Adrenal gland (tissue), 9 donors: ENCODE measurements at regions not wholly inside any gene's neighbourhood (a gene's known extent, or its start where the extent isn't known, plus 50 kb on each side); places are given as distances from the start of the nearest gene placed in this dataset.

Experiments used
- DNase-seq, 7 donors: peaks; one replicate each; pipeline ENCODE4 v3.0.0-alpha.2; 2019 to 2020
- H3K27ac ChIP-seq, 5 donors: fragments of 200-600 bp; sonication (generic) in 4 of 5; 1 replicate in 3 of 5; 2 replicates in 2 of 5; pipeline versions ENCODE4 v1.5.1 to v1.8.0; 2016 to 2020; ENCODE audit warnings: mild to moderate bottlenecking in 1 of 5
- H3K27me3 ChIP-seq: fragments of 200-600 bp; 2 replicates; pipeline ENCODE4 v1.8.0; 2021
- H3K36me3 ChIP-seq, 2 donors: fragments of 200-600 bp; replicated peaks in 1 of 2; 1 replicate in 1 of 2; 2 replicates in 1 of 2; pipeline versions ENCODE4 v1.5.1 to v1.8.0; 2018 to 2022
- H3K4me1 ChIP-seq, 2 donors: fragments of 200-600 bp; replicated peaks in 1 of 2; 1 replicate in 1 of 2; 2 replicates in 1 of 2; pipeline versions ENCODE4 v1.5.1 to v1.8.0; 2018 to 2021
- H3K4me3 ChIP-seq, 4 donors: fragments of 200-600 bp; sonication (generic) in 3 of 4; one replicate each; pipeline ENCODE4 v1.5.1; 2016 to 2018
- H3K9me3 ChIP-seq, 3 donors: fragments of 200-600 bp; sonication (generic) in 1 of 3; replicated peaks in 1 of 3; 1 replicate in 2 of 3; 2 replicates in 1 of 3; pipeline versions ENCODE4 v1.5.1 to v1.8.0; 2016 to 2021
- POLR2A ChIP-seq, 2 donors: fragments of 450-650 bp; IDR thresholded peaks; one replicate each; pipeline ENCODE4 v1.6.1; 2017; ENCODE audit warnings: antibody characterized with exemption in 2 of 2, mild to moderate bottlenecking in 2 of 2, moderate library complexity in 1 of 2
- WGBS, 4 donors: extraction: QIAGEN DNeasy Blood & Tissue Kit in 2 of 4; methylation state at CpG; one replicate each; pipeline versions ENCODE4 v1.1.5 to v1.1.7; 2013 to 2017; 5-methylcytosine and 5-hydroxymethylcytosine counted together
- intact Hi-C, 2 donors: fragments of 100-400 bp; cut with DNase I; formaldehyde crosslinking; loops; one replicate each; pipeline versions ENCODE4 v1.14.1 to v1.15.0; 2022 to 2023
- TF ChIP-seq, protein P1 (sequence below), 6 experiments: fragments of 450-650 bp in 4 of 6; fragments of 200-600 bp in 2 of 6; sonication (generic) in 1 of 6; IDR thresholded peaks; 1 replicate in 5 of 6; 2 replicates in 1 of 6; pipeline versions ENCODE4 v1.5.1 to v1.8.0; 2016 to 2021; ENCODE audit warnings: antibody characterized with exemption in 6 of 6, mild to moderate bottlenecking in 2 of 6, moderate library complexity in 1 of 6
- donor health status: healthy with polysubstance abuse.
- donor health status: Bipolar disorder and iron deficiency.
- donor health status: DM: yes; HTN: yes; CAD: no.
- donor health status: DM: no; HTN: no; CAD: no.
- donor health status: DM: no; HTN: no; CAD: no.

DNA sequence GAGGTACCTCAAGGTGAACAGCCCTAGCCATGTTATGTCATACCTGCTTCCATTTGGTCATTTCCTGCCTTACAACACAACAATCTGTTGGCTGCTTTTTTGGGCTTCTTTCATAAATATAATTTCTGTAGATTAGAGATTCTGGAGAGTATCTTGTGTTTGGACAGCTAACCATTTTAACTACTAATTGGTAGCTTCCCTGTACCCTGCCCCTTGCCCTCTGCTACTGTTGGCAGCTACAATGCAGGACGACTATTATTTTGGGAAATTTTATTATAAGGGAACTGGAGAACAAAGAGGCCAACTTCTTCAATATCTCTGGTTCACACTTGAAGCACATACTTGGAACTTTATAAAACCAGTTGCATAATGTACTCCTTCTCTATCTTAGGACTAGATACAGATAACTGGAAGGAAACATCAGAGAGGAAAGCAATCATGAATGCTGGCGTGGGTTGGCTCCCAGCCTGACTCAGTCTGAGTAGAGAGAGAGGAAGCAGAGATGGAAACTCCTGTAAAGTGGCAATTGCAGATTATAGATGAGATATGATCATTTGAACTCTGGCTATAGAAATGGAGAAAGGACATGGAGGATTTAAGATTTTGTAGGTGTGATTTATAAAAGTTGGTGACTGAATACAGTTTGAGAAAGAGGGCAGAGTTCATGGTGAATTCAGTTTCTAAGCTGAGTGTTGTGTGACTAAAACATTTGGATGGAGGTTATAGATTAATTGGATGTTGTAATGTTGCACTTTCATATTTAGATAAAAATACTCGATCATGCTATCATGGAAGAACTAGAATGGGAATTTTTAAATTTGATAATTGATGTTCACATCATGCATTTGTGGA, 74.5 kb downstream of the MDH1 start:
- 43 to 65% (median 58%) methylated on average over 3 of the region's 3 CpGs for WGBS, 4 donors
- intact Hi-C loops, result no loop called here
- TF ChIP-seq, protein P1, sequence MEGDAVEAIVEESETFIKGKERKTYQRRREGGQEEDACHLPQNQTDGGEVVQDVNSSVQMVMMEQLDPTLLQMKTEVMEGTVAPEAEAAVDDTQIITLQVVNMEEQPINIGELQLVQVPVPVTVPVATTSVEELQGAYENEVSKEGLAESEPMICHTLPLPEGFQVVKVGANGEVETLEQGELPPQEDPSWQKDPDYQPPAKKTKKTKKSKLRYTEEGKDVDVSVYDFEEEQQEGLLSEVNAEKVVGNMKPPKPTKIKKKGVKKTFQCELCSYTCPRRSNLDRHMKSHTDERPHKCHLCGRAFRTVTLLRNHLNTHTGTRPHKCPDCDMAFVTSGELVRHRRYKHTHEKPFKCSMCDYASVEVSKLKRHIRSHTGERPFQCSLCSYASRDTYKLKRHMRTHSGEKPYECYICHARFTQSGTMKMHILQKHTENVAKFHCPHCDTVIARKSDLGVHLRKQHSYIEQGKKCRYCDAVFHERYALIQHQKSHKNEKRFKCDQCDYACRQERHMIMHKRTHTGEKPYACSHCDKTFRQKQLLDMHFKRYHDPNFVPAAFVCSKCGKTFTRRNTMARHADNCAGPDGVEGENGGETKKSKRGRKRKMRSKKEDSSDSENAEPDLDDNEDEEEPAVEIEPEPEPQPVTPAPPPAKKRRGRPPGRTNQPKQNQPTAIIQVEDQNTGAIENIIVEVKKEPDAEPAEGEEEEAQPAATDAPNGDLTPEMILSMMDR (IDR thresholded peaks at IDR 0.05), result no peak
- TF ChIP-seq POLR2A (IDR thresholded peaks at IDR 0.05), result no peak
- peak in 1 of 7 donors; percentile 10 for DNase-seq
- Histone ChIP-seq H3K27ac (no peak overlapping the region), H3K4me3 (no peak overlapping the region), H3K4me1 (no peaks in the 10 kb centered on the region), H3K36me3 (no peaks in the 10 kb centered on the region), H3K27me3 (no peaks in the 10 kb centered on the region), H3K9me3 (no peaks in the 10 kb centered on the region)

DNA sequence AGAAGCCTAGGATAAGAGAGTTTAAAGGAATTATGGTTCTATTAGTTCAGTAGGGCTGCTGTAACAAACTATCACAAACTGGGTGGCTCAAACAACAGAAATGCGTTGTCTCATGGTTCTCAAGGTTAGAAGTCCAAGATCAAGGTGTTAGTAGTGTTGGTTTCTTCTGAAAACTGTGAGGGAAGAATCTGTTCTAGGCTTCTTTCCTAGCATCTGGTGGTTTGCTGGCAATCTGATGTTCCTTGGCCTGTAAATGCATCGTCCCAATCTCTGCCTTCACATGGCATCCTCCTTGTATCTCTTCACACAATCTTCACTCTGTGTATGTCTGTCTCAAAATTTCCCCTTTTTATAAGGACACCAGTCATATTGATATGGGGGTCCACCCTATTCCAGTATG, 76.3 kb downstream of the MDH1 start:
- H3K27ac ChIP-seq, result no peak overlapping the region
- H3K9me3 ChIP-seq, result no peaks in the 10 kb centered on the region
- 32 to 69% (median 39%) methylated on average over 2 of the region's 2 CpGs for WGBS, 4 donors
- DNase-seq, result no peak
- no peaks in the 10 kb centered on the region for H3K4me1 ChIP-seq
- H3K4me3 ChIP-seq, result no peak overlapping the region
- no peaks in the 10 kb centered on the region for H3K27me3 ChIP-seq
- no peak for TF ChIP-seq POLR2A (IDR thresholded peaks at IDR 0.05)
- TF ChIP-seq, protein P1 (IDR thresholded peaks at IDR 0.05), result no peak
- no peaks in the 10 kb centered on the region for H3K36me3 ChIP-seq
- intact Hi-C loops, result no loop called here

DNA sequence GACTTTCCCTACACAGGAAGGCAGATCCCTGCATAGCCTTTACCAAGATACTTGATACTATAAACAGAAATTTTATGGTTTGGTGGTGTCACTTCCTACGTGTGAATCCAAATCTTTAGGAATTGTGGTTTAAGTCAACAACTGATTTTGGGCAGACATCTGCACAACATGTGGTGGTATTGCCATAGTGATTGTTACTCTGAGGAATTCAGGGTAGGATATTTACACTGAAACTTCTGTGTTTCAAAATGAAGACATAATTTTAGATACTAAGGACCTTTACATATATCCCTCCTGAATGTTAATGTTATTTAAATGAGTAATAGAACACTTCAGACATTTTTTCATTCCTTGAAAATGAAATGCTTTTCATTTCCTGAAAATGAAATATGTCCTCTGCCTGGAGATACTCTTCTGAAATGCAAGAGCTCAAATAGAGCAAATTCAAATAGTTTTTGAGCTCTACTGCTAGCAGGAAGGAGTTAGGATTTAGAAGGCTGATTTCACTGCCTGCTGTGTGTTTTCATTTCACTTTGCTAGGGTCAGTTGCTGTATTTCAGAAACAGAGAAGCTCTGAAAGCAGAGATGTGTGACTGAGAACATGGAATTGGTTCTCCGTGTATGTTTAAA, 77.2 kb downstream of the MDH1 start:
- H3K36me3 ChIP-seq, result no peaks in the 10 kb centered on the region
- no peak overlapping the region for H3K4me3 ChIP-seq
- H3K27ac ChIP-seq, result no peak overlapping the region
- H3K4me1 ChIP-seq, result no peaks in the 10 kb centered on the region
- intact Hi-C loops, result no loop called here
- DNase-seq, result no peak
- TF ChIP-seq, protein P1 (IDR thresholded peaks at IDR 0.05), result no peak
- no peak for TF ChIP-seq POLR2A (IDR thresholded peaks at IDR 0.05)
- 60 to 71% (median 65%) methylated on average over 2 of the region's 2 CpGs for WGBS, 4 donors
- H3K9me3 ChIP-seq, result no peaks in the 10 kb centered on the region
- H3K27me3 ChIP-seq, result no peaks in the 10 kb centered on the region

DNA sequence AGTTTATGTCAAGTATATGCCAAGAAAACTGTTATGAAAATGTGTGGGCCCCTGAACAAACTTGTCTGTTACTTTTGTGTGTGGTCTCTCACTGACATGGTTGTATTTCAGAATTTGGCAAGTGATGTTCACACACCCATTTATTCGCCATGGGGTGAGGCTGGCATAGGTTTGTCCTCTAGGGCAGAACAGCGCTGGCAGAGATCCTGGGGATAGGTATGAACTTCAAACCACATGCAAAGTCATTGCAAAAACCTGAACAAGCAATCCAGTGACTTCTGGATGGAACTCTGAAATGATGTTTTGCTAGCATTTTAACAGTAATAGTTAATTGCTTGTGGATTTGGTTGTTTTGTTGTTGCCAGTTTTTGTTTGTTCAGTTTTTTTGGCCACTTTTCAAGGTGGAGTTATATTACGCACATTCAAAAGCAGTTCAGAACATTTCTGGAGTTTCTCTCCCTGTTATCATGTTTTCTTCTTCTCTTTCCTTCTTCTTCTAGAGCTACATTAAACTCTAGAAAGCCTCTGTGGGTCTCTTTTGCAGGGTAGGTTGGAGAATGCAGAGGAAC, 78.5 kb downstream of the MDH1 start:
- Histone ChIP-seq H3K27me3 (no peaks in the 10 kb centered on the region), H3K4me1 (no peaks in the 10 kb centered on the region), H3K27ac (no peak overlapping the region), H3K4me3 (no peak overlapping the region), H3K9me3 (no peaks in the 10 kb centered on the region), H3K36me3 (no peaks in the 10 kb centered on the region)
- intact Hi-C loops, result no loop called here
- 71 to 86% (median 82%) methylated on average over 3 of the region's 3 CpGs for WGBS, 4 donors
- no peak for DNase-seq
- no peak for TF ChIP-seq POLR2A (IDR thresholded peaks at IDR 0.05)
- TF ChIP-seq, protein P1 (IDR thresholded peaks at IDR 0.05), result no peak
